NCI-H1105 treated with DMSO at 0.1 percent for 48 hours (cell line): ENCODE measurements at regions not wholly inside any gene's neighbourhood (a gene's known extent, or its start where the extent isn't known, plus 50 kb on each side); places are given as distances from the start of the nearest gene placed in this dataset.

Experiments
- DNase-seq: peaks from one replicate; lab custom pipeline; 2025; lab: John Stamatoyannopoulos, UW

DNA sequence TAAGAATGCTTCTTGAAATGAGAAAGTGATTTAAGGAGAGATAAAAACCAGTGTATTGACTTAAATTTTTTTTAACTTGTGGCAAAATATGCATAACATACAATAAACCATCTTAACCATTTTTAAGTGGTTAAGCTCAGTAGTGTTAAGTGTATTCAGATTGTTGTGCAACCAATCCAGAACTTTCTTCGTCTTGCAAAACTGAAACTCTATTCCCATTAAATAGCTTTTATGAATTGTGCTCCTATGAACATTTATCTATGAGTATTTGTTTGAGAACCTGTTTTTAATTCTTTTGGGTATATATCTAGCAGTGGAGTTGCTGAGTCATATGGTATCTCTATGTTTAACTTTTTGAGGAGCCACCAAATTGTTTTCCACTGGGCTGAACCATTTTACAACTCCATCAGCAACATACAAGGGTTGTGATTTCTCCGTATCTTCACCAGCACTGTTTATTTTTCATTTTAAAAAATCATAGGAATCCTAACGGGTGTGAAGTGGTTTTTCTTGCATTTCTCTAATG is 76.6 kb upstream of the ACTBL2 start:
- DNase-seq, result no peak

DNA sequence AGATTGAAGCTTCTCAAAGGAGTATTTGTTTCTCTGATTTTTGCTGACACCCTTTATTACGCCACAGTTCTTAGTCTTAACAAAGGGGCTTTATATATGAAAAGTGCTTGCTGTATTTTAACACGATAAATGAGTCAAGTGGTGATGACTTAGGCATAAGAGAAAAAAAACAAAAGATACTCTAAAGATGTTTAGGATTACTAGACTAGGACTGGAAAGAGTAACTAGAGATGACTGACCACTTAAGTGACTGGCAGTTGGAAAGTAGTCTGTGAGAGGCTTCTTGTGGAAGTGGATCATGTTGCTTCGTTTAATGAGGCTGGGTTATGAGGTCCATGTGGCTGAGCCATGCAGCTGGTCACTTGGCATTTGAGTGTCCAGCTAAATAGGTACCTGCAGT is 69.4 kb upstream of the ACTBL2 start:
- no peak for DNase-seq

- no peak for DNase-seq
Observed at GRCh38 chr5:57551251-57551650, 68.6 kb upstream of the ACTBL2 start.

DNA sequence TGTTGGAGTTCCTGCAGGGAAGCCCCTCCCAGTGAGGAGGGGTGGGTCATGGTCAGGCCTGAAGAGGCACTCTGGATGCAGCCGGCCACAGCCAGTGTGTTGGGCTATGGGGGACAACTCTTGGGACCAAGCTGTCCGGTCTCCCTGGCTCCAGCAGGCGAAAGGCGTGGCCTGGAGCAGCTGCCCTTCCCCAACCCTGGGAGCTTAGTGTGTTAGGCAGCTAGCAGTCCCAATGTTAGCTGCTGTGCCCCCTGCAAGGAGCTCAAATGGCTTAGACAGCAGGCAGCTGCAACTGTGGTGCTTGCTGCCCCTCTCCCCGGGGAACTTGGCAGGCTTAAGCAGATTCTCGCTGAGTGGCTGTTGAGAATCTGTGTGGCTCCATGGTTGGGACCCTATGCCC is 67.5 kb upstream of the ACTBL2 start:
- DNase-seq, result no peak

DNA sequence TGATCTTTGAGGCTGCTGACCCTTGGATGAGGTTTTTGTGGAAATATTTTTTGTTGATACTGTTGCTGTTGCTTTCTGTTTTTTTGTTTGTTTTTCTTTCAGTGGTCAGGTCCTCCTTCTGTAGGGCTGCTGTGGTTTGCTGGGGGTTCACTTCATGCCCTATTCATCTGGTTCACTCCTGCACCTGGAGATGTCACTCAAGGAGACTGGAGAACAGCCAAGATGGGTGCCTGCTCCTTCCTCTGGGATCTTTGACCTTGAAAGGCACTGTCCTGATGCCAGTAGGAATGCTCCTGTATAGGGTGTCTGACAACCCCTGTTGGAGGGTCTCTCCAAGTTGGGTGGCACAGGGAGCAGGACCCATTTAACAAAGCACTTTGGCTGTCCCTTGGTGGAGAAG is 67.0 kb upstream of the ACTBL2 start:
- DNase-seq, result no peak

DNA sequence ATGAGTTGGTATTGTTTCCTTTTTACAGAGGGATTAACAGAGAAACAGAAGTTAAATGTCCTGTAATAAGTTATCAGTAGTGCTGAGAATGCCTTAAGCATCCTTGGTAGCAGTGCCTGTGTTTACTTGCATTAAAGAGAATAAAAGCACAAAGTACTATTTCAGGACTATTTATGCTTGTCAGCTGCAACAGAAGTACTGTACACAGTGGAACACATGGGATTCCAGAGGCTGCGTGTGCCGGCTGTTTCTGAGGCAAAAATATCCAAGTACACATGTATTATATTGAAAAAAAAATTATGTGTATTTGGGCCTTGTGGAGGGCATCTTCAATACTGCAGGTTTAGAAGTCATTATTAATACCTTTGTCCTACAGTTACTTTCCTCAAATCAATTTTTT is 58.2 kb upstream of the ACTBL2 start:
- DNase-seq, result no peak

- DNase-seq, result no peak
Observed at GRCh38 chr5:57539281-57539701, 56.7 kb upstream of the ACTBL2 start.

- DNase-seq, result no peak
Observed at GRCh38 chr5:57538341-57538955, 55.8 kb upstream of the ACTBL2 start.

DNA sequence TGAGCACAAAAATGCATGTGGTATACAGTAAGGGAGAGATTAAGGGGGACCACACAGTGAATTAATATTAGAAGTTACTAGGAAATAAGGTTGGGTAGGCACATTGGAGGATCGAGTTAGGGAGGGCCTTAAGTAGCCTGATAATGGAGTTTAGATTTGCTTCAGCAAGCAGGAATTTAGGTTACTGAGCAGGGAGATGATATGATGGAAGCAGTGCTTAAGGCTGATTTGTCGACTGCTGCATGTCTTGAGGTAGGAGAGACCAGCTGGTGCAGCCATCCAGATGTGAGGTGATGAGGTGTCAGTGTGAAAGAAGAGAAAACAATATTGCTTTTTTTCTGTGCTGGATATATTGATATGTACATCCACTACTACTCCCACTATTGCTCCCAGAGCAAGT is 55.2 kb upstream of the ACTBL2 start:
- DNase-seq, result no peak

- no peak for DNase-seq
Observed at GRCh38 chr5:57532513-57533497, 50.2 kb upstream of the ACTBL2 start.
